Stimulated activated naive CD4-positive, alpha-beta T cell treated with Interleukin-2 at 50 U/mL for 16 hours (primary cell): ENCODE measurements at regions not wholly inside any gene's neighbourhood (a gene's known extent, or its start where the extent isn't known, plus 50 kb on each side); places are given as distances from the start of the nearest gene placed in this dataset.
"Not testable (repeated sequence)": the region's sequence is repeated elsewhere in the genome, so short reads cannot be mapped to it uniquely, and the experiment has no call there.

ENCODE experiments used
- DNase-seq: peaks from one replicate; lab custom pipeline; 2025; lab: John Stamatoyannopoulos, UW

GRCh38 chr7:68980011-68980410 lies 618.3 kb upstream of the AUTS2 start:
- no peak for DNase-seq

- DNase-seq: not testable (repeated sequence)
These were observed 617.8 kb upstream of the AUTS2 start for GRCh38 chr7:68980432-68980831.

GRCh38 chr7:68984306-68984705 lies 614.0 kb upstream of the AUTS2 start:
- DNase-seq: no peak

GRCh38 chr7:68994841-68995240 lies 603.4 kb upstream of the AUTS2 start:
- DNase-seq: no peak

- no peak for DNase-seq
These were observed 600.1 kb upstream of the AUTS2 start for GRCh38 chr7:68998136-68998535.

GRCh38 chr7:69002416-69002815 lies 595.9 kb upstream of the AUTS2 start:
- DNase-seq: no peak

GRCh38 chr7:69012149-69012548 lies 586.1 kb upstream of the AUTS2 start:
- DNase-seq: no peak

GRCh38 chr7:69017208-69017607 lies 581.1 kb upstream of the AUTS2 start:
- no peak for DNase-seq

- DNase-seq: no peak
These were observed 580.1 kb upstream of the AUTS2 start for GRCh38 chr7:69018200-69018599.

GRCh38 chr7:69019437-69019836 lies 578.8 kb upstream of the AUTS2 start:
- DNase-seq: no peak

GRCh38 chr7:69020536-69020935 lies 577.7 kb upstream of the AUTS2 start:
- no peak for DNase-seq

- DNase-seq: no peak
These were observed 573.0 kb upstream of the AUTS2 start for GRCh38 chr7:69025249-69025648.

- DNase-seq: no peak
These were observed 565.4 kb upstream of the AUTS2 start for GRCh38 chr7:69032848-69033247.

GRCh38 chr7:69035826-69036225 lies 562.4 kb upstream of the AUTS2 start:
- no peak for DNase-seq

GRCh38 chr7:69036301-69036700 lies 562.0 kb upstream of the AUTS2 start:
- DNase-seq: no peak

GRCh38 chr7:69038915-69039314 lies 559.4 kb upstream of the AUTS2 start:
- no peak for DNase-seq

GRCh38 chr7:69042138-69042537 lies 556.1 kb upstream of the AUTS2 start:
- no peak for DNase-seq

GRCh38 chr7:69047151-69047754 lies 551.0 kb upstream of the AUTS2 start:
- DNase-seq: no peak

GRCh38 chr7:69049326-69049725 lies 548.9 kb upstream of the AUTS2 start:
- DNase-seq: no peak

- DNase-seq: no peak
These were observed 545.8 kb upstream of the AUTS2 start for GRCh38 chr7:69052447-69052846.

- no peak for DNase-seq
These were observed 537.8 kb upstream of the AUTS2 start for GRCh38 chr7:69060516-69060915.

GRCh38 chr7:69062020-69062765 lies 536.1 kb upstream of the AUTS2 start:
- no peak for DNase-seq

GRCh38 chr7:69067397-69067796 lies 530.9 kb upstream of the AUTS2 start:
- DNase-seq: no peak

- no peak for DNase-seq
These were observed 527.8 kb upstream of the AUTS2 start for GRCh38 chr7:69070476-69070875.
